ENCODE measurements at regions not wholly inside any gene's neighbourhood (a gene's known extent, or its start where the extent isn't known, plus 50 kb on each side); places are given as distances from the start of the nearest gene placed in this dataset.

- ATAC-seq (ENCODE audit: low read depth) (no peak), DNase-seq (no peak)
- Histone ChIP-seq H3K79me2 (ENCODE audit: control insufficient read depth, insufficient read depth, low read length) (no peaks in the 10 kb centered on the region), H3K4me1 (ENCODE audit: control insufficient read depth in 2 of 2, insufficient read depth in 2 of 2, low read length in 2 of 2) (no peaks in the 10 kb centered on the region), H2AFZ (ENCODE audit: insufficient read depth, low read depth, low read length, poor library complexity, severe bottlenecking) (no peak overlapping the region), H3K4me3 (ENCODE audit: control extremely low read depth in 1 of 5, extremely low read depth in 1 of 5, insufficient read depth in 1 of 5, low read depth in 2 of 5, low read length in 4 of 5) (no peak overlapping the region), H3K36me3 (replicated peaks in 1 of 2; ENCODE audit: control extremely low read depth in 1 of 2, control insufficient read depth in 1 of 2, extremely low read depth in 1 of 2, insufficient read depth in 2 of 2, low read length in 1 of 2) (no peaks in the 10 kb centered on the region), H3K9me3 (ENCODE audit: control extremely low read depth in 1 of 3, control insufficient read depth in 2 of 3, insufficient read depth in 1 of 3, low read length in 2 of 3) (peaks cover 0 to 7% (median 0%) of the 10 kb centered on the region in 3 donors), H3K27ac (ENCODE audit: low read length in 2 of 2) (no peak overlapping the region), H4K20me1 (ENCODE audit: control insufficient read depth, insufficient read depth, low read length, poor library complexity, severe bottlenecking) (no peaks in the 10 kb centered on the region), H3K9ac (ENCODE audit: low read length) (no peak overlapping the region), H3K4me2 (replicated peaks; ENCODE audit: low read depth, low read length, poor library complexity, severe bottlenecking) (no peak overlapping the region), H3K27me3 (replicated peaks in 1 of 4; ENCODE audit: control extremely low read depth in 1 of 4, control insufficient read depth in 3 of 4, insufficient read depth in 4 of 4, low read length in 3 of 4) (no peaks in the 10 kb centered on the region)
- no peaks in the 10 kb centered on the region for H3K27me3 Mint-ChIP-seq
- intact Hi-C loops (cut with micrococcal nuclease) = no loop called here
- TF ChIP-seq EZH2 (IDR thresholded peaks at IDR 0.05; ENCODE audit: borderline replicate concordance, insufficient read depth, low read depth, low read length, poor library complexity, severe bottlenecking) (no peak), CTCF (IDR thresholded peaks at IDR 0.05) (no peak)
- WGBS (ENCODE audit: insufficient coverage) = 89% methylated on average over 7 of the region's 13 CpGs
- H3K9me3 Mint-ChIP-seq (ENCODE audit: insufficient read depth) = peaks cover 8% of the 10 kb centered on the region
- POLR2A ChIA-PET = no interaction called here
- no peak overlapping the region for H3K27ac Mint-ChIP-seq
- no peaks in the 10 kb centered on the region for H3K4me1 Mint-ChIP-seq
- CTCF ChIA-PET = no interaction called here
- no peak overlapping the region for H3K4me3 Mint-ChIP-seq
These were observed 1159.6 kb upstream of the EPHA6 start for GRCh38 chr3:95654570-95655362.

GRCh38 chr3:95655363-95655986 is 1158.9 kb upstream of the EPHA6 start:
- Histone ChIP-seq H3K36me3 (replicated peaks in 1 of 2; ENCODE audit: control extremely low read depth in 1 of 2, control insufficient read depth in 1 of 2, extremely low read depth in 1 of 2, insufficient read depth in 2 of 2, low read length in 1 of 2) (no peaks in the 10 kb centered on the region), H3K27ac (ENCODE audit: low read length in 2 of 2) (no peak overlapping the region), H3K79me2 (ENCODE audit: control insufficient read depth, insufficient read depth, low read length) (no peaks in the 10 kb centered on the region), H3K9me3 (ENCODE audit: control extremely low read depth in 1 of 3, control insufficient read depth in 2 of 3, insufficient read depth in 1 of 3, low read length in 2 of 3) (peaks cover 0 to 7% (median 0%) of the 10 kb centered on the region in 3 donors), H3K9ac (ENCODE audit: low read length) (no peak overlapping the region), H3K27me3 (replicated peaks in 1 of 4; ENCODE audit: control extremely low read depth in 1 of 4, control insufficient read depth in 3 of 4, insufficient read depth in 4 of 4, low read length in 3 of 4) (no peaks in the 10 kb centered on the region), H3K4me2 (replicated peaks; ENCODE audit: low read depth, low read length, poor library complexity, severe bottlenecking) (no peak overlapping the region), H4K20me1 (ENCODE audit: control insufficient read depth, insufficient read depth, low read length, poor library complexity, severe bottlenecking) (no peaks in the 10 kb centered on the region), H3K4me3 (ENCODE audit: control extremely low read depth in 1 of 5, extremely low read depth in 1 of 5, insufficient read depth in 1 of 5, low read depth in 2 of 5, low read length in 4 of 5) (no peak overlapping the region), H2AFZ (ENCODE audit: insufficient read depth, low read depth, low read length, poor library complexity, severe bottlenecking) (no peak overlapping the region), H3K4me1 (ENCODE audit: control insufficient read depth in 2 of 2, insufficient read depth in 2 of 2, low read length in 2 of 2) (no peaks in the 10 kb centered on the region)
- DNase-seq = no peak
- Mint-ChIP-seq H3K27me3 (no peaks in the 10 kb centered on the region), H3K4me3 (no peak overlapping the region), H3K9me3 (ENCODE audit: insufficient read depth) (peaks cover 5% of the 10 kb centered on the region), H3K27ac (no peak overlapping the region), H3K4me1 (no peaks in the 10 kb centered on the region)
- CTCF ChIA-PET = no interaction called here
- POLR2A ChIA-PET = no interaction called here
- TF ChIP-seq EZH2 (IDR thresholded peaks at IDR 0.05; ENCODE audit: borderline replicate concordance, insufficient read depth, low read depth, low read length, poor library complexity, severe bottlenecking) = no peak
- TF ChIP-seq CTCF (IDR thresholded peaks at IDR 0.05) = no peak
- WGBS (ENCODE audit: insufficient coverage) = 96% methylated on average over 9 of the region's 12 CpGs
- intact Hi-C loops (cut with micrococcal nuclease) = no loop called here
- no peak for ATAC-seq (ENCODE audit: low read depth)

Measured in B cell (primary cell).